ENCODE measurements at regions not wholly inside any gene's neighbourhood (a gene's known extent, or its start where the extent isn't known, plus 50 kb on each side); places are given as distances from the start of the nearest gene placed in this dataset.
"Not testable (repeated sequence)": the region's sequence is repeated elsewhere in the genome, so short reads cannot be mapped to it uniquely, and the experiment has no call there.

DNA sequence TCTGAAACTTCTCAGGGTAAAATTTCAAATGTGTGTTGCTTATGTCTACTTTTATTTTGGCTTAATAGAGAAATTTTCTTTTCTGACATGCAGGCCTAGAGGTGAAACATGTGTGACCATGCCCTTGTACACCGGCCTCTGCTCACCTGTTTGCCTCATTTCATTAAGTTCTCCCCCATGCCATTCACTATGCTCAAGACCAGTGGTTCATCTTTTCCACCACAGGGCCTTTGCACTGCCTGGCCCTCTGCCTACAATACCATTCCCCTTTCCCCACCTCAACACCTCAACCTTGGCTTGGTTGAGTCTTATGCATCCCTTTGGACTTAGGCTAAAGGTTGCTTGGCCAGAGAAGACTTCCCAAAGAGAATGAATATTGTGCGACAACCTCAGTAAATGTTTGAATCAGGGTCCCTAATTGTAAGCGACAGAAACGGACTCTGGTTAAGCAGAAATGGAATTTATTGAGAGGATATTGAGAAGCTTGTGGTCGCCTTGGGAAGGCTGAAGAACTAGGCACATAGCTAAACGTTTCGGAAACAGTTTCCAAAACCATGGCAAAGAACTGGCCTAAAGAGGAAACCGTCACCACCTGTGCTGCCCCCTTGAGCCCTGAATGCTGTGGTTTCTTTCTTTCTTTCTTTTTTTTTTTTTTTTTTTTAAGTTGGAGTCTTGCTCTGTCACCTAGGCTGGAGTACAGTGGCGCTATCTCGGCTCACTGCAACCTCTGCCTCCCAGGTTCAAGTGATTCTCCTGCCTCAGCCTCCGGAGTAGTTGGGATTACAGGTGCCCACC, 152.2 kb downstream of the SOX4 start:
- no peak for DNase-seq

- no peak for DNase-seq
These were observed 153.9 kb downstream of the SOX4 start for GRCh38 chr6:21747441-21747840.

DNA sequence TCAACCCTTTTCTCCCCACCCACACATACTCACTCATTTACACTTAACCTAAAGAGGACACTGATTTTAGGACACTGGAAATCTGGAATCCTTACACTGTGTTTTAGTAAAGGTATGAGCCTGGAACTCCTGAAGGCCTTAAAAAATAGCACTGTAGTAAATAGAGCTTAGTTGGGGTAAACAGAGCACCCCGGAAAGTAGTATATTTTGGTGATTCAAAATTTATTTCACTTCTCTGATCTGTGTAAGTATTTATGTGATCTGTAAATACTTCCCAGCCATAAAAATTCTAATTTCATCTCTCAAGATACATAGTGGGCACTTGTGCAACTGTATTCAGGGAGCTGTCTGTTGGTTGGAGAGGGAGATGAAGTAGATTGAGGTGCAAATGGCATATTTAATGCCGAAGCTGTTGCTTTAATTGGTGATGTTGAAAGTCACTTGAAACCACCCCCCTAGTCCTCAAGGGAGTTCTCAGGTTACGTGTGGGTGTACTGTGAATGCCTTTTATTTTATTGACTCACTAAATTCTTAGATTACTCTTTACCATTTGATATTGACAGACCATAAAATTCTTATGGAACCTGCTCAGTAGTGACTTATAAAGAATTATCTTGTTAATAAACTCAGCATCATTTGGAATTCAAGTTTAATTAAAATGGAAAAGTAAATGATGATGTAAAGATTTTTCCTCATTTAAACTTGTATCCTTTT, 154.9 kb downstream of the SOX4 start:
- DNase-seq: no peak

- DNase-seq: no peak
These were observed 156.2 kb downstream of the SOX4 start for GRCh38 chr6:21749754-21750153.

DNA sequence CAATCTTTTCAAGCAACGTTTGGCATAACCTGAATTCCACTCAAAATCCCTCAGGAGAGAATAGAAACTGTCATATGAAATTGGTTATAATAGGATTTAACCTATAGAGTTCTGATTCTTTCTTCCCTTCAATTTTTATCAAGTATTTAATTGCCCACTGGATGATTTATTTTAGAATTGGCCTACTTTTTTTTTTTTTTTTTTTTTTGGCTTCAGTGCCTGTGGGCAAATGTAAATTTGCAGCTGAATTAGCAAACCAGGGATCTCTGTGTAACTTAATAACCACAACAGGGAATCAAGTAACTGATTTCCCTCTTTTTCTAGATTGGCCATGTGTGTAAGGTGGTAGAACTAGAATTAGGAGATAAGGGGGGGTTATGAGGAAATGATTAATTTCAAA, 157.0 kb downstream of the SOX4 start:
- DNase-seq: no peak

DNA sequence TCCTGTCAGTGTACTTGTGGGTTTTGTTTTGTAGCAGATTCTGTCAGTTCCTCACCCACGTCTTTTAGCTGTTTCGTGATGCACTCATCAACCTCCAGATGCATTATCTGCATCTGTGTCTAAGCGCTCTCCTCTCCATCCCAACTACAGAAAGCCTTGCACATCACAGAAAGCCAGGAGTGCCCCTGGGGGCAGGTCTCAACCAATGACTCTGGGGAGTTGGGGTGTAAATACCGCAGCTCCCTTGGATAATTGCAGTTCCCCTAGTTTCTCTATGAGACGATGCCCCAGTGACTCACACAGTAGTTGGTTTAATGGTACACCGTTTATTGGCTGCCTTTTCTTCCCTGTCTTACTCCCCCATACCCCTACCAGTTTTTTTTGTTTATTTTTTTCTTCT, 158.1 kb downstream of the SOX4 start:
- no peak for DNase-seq

DNA sequence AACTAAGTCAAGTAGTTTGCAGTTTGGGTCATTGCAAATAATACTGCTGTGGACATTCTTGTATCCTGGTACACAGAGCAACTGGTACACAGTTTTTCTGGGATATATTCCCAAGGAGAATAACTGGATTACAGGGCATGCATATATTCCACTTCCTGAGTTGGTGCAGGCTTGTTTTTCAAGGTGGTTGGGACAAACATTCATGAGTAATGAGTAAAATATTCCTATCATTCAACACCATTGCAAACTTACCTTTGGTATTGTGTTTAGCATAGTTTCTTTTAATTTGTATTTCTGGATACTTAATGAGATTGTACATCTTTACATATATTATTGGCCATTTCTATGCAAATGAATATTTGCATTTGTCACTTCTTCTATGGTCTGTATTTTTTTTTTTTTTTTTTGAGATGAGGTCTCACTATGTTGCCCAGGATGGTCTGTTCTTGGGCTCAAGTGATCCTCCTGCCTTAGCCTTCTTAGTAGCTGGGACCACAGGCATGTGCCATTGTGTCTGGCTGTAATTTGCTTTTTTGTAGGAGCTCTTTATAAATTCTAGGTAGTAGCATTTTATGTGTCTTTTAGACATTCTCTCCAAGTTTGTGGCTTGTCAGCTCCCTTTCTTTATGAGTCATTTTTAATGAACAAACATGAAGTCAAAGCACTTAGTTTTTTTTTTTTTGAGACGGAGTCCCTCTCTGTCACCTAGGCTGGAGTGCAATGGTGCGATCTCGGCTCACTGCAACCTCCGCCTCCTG, 158.7 kb downstream of the SOX4 start:
- DNase-seq: no peak

DNA sequence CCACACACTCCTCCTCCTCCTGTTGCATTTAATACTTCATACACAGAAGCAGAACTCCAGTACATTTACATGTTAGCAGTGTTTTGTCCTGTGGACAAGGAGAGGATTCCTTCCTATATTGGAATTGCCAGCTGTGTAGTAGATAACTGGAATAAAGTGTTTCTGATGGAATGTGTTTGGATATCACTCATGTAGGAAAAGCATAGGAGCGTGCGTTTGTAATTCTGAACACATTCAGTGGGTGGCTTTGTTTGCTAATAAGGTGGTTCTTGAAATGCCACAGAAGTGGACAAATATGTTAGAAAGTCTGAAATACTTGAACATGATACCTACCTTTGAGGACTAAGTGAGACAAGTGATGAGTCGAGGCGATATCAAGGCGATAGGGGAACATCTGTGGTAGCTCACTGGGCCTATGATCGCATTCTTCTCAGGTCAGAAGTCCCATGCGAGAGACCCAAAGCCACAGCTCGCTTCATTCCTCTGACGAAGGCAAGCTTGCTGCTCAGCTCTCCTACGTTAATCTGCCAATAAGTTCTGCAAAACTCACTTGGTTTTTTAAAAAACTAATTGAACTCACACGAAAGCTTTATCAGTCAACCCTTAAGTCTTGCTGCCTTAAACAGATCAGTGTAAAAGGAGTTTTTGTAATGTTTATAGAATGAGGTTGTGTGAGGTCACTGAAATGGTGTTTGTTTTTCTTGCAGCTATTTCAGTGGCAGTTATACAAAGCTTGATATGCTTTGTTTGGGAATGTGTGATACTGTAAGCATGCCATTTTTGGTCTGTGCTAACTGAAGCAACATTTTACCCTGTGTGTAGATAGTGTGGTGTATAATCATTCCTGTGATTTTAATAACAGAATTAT, 159.9 kb downstream of the SOX4 start:
- no peak for DNase-seq

DNA sequence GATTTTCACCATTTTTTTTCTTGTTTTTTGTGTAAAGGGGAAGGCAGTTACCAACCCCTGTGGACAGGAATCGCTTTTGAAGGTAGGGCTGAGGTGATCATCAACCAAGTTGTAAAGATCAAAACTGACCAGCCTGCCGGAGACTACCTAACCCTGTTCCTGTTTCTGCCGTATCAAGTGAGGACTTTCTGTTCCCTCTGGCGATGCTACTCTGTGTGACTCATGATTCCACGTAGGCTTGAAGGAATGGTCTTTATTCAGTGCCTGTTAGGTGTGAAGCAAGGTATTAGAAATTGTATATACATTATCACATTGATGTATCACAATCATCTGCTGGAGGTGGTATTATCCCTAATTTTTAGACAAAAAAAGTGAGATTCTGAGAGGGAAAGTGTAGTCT, 161.3 kb downstream of the SOX4 start:
- peak in 2 of 3 donors; percentile 6 to 16 for DNase-seq

DNA sequence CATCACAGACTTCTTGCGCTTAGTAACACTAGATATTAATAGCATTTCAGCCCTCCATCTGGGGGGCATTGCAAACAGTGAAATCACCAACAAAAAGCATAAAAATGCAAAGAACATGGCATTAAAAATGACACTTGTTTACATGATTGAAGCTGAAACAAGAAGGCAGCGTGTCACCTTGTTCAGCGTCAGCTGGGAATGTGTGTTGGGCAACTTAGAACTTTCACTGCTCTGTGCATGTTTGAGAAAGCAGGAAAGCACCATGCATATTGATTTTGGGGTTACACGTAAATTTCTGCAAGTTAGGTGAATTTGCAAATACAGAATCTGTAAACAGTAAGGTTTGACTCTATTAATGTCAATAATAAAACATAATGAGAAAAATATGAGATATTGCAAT, 162.9 kb downstream of the SOX4 start:
- no peak for DNase-seq

- not testable (repeated sequence) for DNase-seq
These were observed 163.8 kb downstream of the SOX4 start for GRCh38 chr6:21757392-21757791.

DNA sequence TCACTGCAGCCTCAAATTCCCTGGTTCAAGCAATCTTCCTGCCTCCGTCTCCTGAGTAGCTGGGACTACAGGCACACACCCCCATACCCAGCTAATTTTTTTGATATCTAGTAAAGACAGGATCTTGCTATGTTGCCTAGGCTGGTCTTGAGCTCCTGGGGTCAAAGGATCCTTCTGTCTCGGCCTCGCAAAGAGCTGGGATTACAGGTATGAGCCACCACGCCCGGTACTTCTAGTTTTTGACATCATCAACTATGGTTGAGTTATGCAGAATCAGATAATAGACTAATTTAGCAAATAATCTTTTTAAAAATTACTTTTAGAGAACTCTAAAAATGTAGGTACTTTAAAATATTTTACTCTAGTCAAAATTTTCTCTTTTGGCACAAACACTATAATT, 166.2 kb downstream of the SOX4 start:
- DNase-seq: no peak

GRCh38 chr6:21761053-21761730, 167.6 kb downstream of the SOX4 start:
- DNase-seq: not testable (repeated sequence)

- DNase-seq: no peak
These were observed 171.4 kb downstream of the SOX4 start for GRCh38 chr6:21764989-21765388.

- peak in 2 of 3 donors; percentile 9 to 22 for DNase-seq
These were observed 174.5 kb downstream of the SOX4 start for GRCh38 chr6:21767891-21768648.

DNA sequence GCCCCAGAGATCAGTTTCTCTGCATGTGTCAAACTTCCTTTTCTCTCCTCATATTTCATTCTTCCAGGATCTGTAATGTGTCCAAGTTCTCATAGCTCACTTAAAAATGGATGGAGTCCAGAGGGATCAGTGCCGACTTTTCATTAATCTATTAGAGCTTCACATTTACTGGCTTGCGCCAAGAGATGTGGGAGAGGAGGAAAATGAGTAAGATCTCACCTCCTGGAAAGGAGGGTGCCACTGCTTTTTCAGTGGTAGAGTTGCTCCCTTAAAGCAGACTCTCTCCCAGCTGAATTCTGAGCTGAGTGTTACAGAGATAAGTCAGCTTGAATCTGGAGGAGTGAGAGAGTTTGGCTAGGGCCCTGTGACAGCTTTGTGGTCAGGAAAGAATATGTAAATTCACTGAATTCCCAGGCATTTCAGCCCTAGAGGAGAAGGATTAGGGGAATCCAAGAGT, 175.9 kb downstream of the SOX4 start:
- DNase-seq: no peak

DNA sequence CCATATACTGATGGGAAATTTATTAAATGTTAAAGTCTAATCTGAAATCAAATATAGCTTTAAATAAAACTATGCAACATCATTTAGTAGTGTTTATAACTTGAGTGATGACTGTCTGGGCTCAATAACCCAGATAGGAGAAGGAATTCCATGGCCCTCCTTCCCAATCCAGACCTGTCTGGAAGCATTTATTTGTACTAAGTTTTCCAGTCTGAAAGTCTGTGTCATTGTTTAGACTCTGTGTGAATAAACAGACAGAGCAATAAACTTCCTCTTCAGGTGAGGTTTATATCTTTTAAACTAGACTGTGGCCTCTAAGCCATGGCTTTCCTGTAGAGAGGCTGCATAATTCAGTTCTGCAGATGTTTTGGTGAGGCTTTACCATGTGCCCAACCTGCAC, 176.4 kb downstream of the SOX4 start:
- no peak for DNase-seq

- DNase-seq: no peak
These were observed 178.2 kb downstream of the SOX4 start for GRCh38 chr6:21771626-21772320.

- DNase-seq: no peak
These were observed 178.9 kb downstream of the SOX4 start for GRCh38 chr6:21772477-21772876.

DNA sequence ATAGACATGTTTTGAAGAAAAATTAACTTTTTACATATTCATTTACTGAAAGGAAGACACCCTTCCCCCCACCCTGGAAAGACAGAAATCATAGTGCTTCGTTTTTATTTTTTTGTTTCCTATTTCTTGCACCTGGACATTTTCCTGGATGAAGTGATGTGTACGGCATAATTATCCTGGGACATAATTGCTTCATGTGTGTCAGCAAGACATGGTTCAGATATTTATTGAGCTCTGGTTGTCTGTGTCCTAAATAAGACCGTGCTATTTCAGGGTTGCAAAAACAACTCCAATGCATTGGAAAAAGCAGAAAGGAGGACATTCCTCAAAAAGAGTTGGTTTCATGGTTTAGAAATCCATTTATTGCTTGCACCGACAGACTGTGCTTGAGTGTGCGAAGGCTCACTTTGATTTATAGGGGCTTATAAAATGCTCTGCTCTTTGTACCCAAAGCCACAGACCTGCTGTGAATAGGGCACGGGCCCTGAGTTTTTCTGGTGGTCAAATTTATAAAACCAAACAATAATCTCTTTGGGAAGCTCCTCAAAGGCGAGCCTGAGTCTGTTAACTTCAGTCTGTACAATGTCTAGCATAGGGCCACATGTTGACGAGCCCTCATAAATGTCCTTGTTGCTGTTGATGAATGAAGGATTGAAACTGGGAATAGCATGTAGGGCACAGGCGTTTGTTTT, 179.5 kb downstream of the SOX4 start:
- no peak for DNase-seq

All from suppressor macrophage treated with lipopolysaccharide for 1 hour (primary cell).